Calu3 (cell line): ENCODE measurements at regions not wholly inside any gene's neighbourhood (a gene's known extent, or its start where the extent isn't known, plus 50 kb on each side); places are given as distances from the start of the nearest gene placed in this dataset.

Source experiments
- BruUV-seq: library from RNA; stranded (reverse); fragments of 400-500 nt; replicated peaks from 2 replicates; lab custom pipeline; 2021; lab: Mats Ljungman, UMichigan
- CTCF ChIA-PET: fragments of 300-600 bp; sonication (Branson Sonifier 250); formaldehyde crosslinking; loops from one replicate; lab custom pipeline; 2022; ENCODE audit warnings: antibody characterized with exemption; lab: Charles Lee
- DNase-seq: peaks from one replicate; pipeline ENCODE4 v3.0.0; 2022
- H3K27ac Mint-ChIP-seq: one replicate; pipeline ENCODE4 v1.8.0; 2022; ENCODE audit warnings: mixed read lengths; ENCODE audit not compliant: unreplicated experiment
- H3K27me3 Mint-ChIP-seq: one replicate; pipeline ENCODE4 v1.8.0; 2022; ENCODE audit warnings: mixed read lengths; ENCODE audit not compliant: unreplicated experiment
- H3K36me3 Mint-ChIP-seq: one replicate; pipeline ENCODE4 v1.8.0; 2022; ENCODE audit warnings: mild to moderate bottlenecking, moderate library complexity, mixed read lengths; ENCODE audit not compliant: insufficient read depth, unreplicated experiment
- H3K4me1 Mint-ChIP-seq: one replicate; pipeline ENCODE4 v1.8.0; 2022; ENCODE audit warnings: mild to moderate bottlenecking, low read depth, mixed read lengths; ENCODE audit not compliant: unreplicated experiment
- H3K4me3 Mint-ChIP-seq: one replicate; pipeline ENCODE4 v1.8.0; 2022; ENCODE audit warnings: mild to moderate bottlenecking, low read depth, moderate library complexity, mixed read lengths; ENCODE audit not compliant: unreplicated experiment
- H3K9me3 Mint-ChIP-seq: one replicate; pipeline ENCODE4 v1.8.0; 2022; ENCODE audit warnings: low read depth, mixed read lengths; ENCODE audit not compliant: unreplicated experiment
- CTCF ChIP-seq: fragments of 200-600 bp; IDR thresholded peaks from one replicate; pipeline ENCODE4 v1.8.0; 2022; ENCODE audit warnings: antibody characterized with exemption; ENCODE audit not compliant: unreplicated experiment
- intact Hi-C: fragments of 100-400 bp; cut with micrococcal nuclease; formaldehyde crosslinking; loops from one replicate; pipeline ENCODE4 v1.10.0; 2022; ENCODE audit not compliant: unreplicated experiment

GRCh38 chr1:189305279-189305678 is 1172.4 kb downstream of the BRINP3 start:
- H3K4me3 Mint-ChIP-seq: no peak overlapping the region
- no peaks in the 10 kb centered on the region for H3K27me3 Mint-ChIP-seq
- CTCF ChIA-PET: no interaction called here
- intact Hi-C loops: no loop called here
- DNase-seq: no peak
- H3K4me1 Mint-ChIP-seq: no peaks in the 10 kb centered on the region
- BruUV-seq: no TSS peak
- no peak overlapping the region for H3K27ac Mint-ChIP-seq
- no peaks in the 10 kb centered on the region for H3K36me3 Mint-ChIP-seq
- no peak for TF ChIP-seq CTCF
- H3K9me3 Mint-ChIP-seq: no peaks in the 10 kb centered on the region

- no peaks in the 10 kb centered on the region for H3K9me3 Mint-ChIP-seq
- BruUV-seq: no TSS peak
- H3K4me1 Mint-ChIP-seq: peaks cover 31% of the 10 kb centered on the region
Observed at GRCh38 chr1:189311915-189312314, 1165.7 kb downstream of the BRINP3 start.

GRCh38 chr1:189312499-189312898 is 1165.2 kb downstream of the BRINP3 start:
- BruUV-seq: no TSS peak
- intact Hi-C loops: no loop called here
- no peaks in the 10 kb centered on the region for H3K36me3 Mint-ChIP-seq
- DNase-seq: no peak
- H3K27me3 Mint-ChIP-seq: no peaks in the 10 kb centered on the region
- no peak overlapping the region for H3K27ac Mint-ChIP-seq
- no peak for TF ChIP-seq CTCF
- peaks cover 31% of the 10 kb centered on the region for H3K4me1 Mint-ChIP-seq
- H3K4me3 Mint-ChIP-seq: no peak overlapping the region
- H3K9me3 Mint-ChIP-seq: no peaks in the 10 kb centered on the region
- CTCF ChIA-PET: no interaction called here

More at GRCh38 chr1:189311915-189312314, 1165.7 kb downstream of the BRINP3 start:
- TF ChIP-seq CTCF: no peak
- no peak overlapping the region for H3K27ac Mint-ChIP-seq
- DNase-seq: no peak
- H3K4me3 Mint-ChIP-seq: no peak overlapping the region
- CTCF ChIA-PET: no interaction called here
- no peaks in the 10 kb centered on the region for H3K27me3 Mint-ChIP-seq
- intact Hi-C loops: no loop called here
- no peaks in the 10 kb centered on the region for H3K36me3 Mint-ChIP-seq

GRCh38 chr1:189313488-189313887 is 1164.2 kb downstream of the BRINP3 start:
- intact Hi-C loops: no loop called here
- H3K9me3 Mint-ChIP-seq: no peaks in the 10 kb centered on the region
- DNase-seq: peak; percentile 11
- peak overlapping the region; percentile 47 for H3K4me3 Mint-ChIP-seq
- peaks cover 31% of the 10 kb centered on the region for H3K4me1 Mint-ChIP-seq
- no TSS peak for BruUV-seq
- no peaks in the 10 kb centered on the region for H3K27me3 Mint-ChIP-seq
- TF ChIP-seq CTCF: no peak
- peak overlapping the region; percentile 57 for H3K27ac Mint-ChIP-seq
- H3K36me3 Mint-ChIP-seq: no peaks in the 10 kb centered on the region
- CTCF ChIA-PET: no interaction called here
